Activated CD4-positive, alpha-beta T cell treated with anti-CD3 and anti-CD28 coated beads, Interleukin-2, Interleukin-4, amounts not matched to agents 100 ng/mL and 50 ng/mL, durations not matched to agents 16 hours and 8 hours (primary cell): ENCODE measurements at regions not wholly inside any gene's neighbourhood (a gene's known extent, or its start where the extent isn't known, plus 50 kb on each side); places are given as distances from the start of the nearest gene placed in this dataset.
"Not testable (repeated sequence)": the region's sequence is repeated elsewhere in the genome, so short reads cannot be mapped to it uniquely, and the experiment has no call there.

Experiments
- DNase-seq: peaks from one replicate; pipeline ENCODE4 v3.0.0-alpha.2; 2020; ENCODE audit warnings: low spot score

DNA sequence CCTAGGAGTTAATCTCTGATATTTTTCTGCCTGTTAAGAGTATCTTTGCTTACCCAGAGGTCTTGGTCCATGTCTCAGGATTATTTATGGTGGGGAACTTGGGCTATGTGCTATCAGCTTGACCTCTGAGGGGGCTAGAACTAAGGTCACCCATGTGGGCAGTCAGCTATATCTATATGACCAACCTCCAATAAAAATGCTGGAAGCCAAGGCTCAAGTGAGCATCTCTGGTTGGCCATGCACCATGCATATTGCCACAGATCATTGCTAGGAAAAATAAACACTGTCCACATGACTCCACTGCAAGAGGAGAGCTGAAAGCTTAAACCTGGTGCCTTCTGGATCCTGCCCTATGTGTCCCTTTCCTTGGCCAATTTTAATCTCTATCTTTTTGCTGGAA is 196.5 kb upstream of the SLC7A11 start:
- no peak for DNase-seq

DNA sequence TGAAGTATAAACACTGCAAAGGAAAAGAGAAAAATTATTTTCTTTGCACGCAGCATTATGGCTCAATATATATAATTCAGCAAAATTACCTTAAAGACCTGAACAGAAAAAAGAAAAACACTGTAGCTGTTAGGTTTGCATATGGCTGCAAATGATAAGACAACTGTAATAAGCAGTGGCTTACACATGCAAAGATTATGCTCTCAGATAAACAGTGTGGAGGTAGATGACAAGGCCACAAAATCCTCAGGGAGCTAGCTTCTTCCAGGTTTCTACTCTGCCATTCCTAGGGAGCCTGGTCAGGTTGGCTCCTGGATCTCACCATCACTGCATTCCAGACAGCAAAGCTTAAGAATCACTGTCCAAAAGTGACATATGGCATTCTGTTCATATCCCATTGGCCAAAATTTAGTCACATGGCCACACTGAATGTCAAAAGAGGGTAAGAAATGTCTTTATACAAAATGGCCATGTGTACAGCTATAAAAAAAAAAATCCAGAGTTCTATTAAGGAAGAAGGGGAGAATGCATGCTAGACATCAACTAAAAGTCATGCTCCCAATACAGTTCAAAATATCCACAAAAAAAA is 195.2 kb upstream of the SLC7A11 start:
- DNase-seq: no peak

DNA sequence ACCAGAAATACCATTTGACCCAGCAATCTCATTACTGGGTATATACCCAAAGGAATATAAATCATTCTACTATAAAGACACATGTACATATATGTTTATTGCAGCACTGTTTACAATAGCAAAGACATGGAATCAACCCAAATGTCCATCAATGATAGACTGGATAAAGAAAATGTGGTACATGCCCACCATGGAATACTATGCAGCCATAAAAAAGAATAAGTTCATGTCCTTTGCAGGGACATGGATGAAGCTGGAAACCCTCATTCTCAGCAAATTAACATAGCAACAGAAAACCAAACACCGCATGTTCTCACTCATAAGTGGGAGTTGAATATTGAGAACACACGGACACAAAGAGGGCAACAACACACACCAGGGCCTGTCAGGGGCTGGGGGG is 193.6 kb upstream of the SLC7A11 start:
- not testable (repeated sequence) for DNase-seq

DNA sequence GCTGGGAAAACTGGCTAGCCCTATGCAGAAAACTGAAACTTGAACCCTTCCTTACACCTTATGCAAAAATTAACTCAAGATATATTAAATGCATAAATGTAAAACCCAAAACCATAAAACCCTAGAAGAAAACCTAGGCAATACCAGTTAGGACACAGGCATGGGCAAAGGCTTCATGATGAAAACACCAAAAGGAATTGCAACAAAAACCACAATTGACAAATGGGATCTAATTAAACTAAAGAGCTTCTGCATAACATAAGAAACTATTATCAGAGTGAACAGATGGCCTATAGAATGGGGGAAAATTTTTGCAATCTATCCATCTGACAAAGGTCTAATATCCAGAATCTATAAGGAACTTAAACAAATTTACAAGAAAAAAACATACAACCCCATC is 192.9 kb upstream of the SLC7A11 start:
- DNase-seq: not testable (repeated sequence)

DNA sequence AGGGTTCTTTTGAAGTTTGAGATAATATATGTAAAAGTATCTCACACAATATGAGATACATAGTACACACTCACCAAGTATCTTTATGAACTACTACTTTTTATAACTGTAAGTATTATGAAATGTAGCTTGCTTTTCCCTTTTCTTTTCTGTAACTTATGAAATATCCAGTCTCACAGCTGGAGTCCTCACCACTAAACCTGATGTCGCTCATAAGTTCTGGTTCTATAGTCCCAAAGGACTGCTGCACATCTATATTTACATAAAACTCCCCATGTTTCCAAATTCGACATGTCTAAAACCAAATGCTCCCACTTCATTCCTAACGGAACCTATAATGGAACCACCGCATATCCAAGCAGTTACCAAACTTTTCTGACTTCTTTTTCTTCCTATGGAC is 186.5 kb upstream of the SLC7A11 start:
- DNase-seq: no peak

DNA sequence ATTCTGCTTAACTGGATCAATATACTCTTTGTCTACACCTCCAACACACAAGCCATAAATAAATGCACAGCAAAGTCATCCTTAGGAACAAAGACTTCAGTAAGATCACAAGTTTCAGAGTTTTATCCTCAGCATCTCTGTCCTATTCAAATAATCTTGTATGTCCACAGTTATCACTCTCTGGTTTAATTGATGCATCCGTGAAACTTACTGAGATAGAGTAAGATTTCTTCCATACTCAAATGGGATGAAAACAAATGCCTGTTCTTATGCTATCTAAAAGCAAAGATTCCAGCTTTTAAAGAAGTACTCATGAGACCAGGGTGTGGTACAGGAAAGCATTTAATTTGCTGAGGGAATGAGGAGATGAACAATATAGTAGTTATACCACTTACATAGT is 184.6 kb upstream of the SLC7A11 start:
- no peak for DNase-seq

DNA sequence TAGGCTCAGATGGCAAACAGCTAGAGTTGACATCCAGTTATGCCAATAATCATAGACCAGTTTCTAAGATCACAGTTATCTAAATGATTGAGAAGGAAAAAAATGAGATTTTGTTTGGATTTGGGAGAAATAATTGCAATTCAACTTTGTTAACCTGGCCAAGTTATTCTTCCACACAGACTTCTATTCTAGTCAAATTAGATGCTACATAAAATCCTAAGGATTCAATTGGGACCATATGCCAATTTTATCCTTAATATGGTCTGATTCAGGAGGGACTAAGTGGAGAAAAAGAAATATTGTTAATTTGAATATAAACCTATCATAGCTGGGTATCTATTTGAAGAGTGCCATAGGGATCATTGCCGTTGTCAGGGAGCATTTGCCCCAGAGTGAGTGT is 178.3 kb upstream of the SLC7A11 start:
- no peak for DNase-seq

DNA sequence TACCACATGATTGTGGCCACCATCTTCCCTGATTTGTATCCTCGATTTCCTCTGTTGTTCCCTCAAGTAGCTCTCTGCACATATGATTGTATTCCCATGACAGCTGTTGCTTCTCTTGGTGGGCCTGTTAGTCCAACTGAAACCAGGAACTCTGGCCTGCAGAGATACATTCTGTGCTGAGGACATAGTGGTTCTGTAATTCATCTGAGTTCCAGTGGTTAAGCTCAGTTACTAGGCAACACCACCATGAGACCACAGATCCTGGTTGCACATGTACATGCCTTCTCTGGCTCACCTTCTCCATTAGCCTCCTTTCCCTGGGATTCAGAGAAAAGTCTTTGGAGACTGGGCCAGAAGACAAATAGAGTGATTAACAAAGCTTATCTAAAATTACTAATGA is 172.1 kb upstream of the SLC7A11 start:
- DNase-seq: no peak

DNA sequence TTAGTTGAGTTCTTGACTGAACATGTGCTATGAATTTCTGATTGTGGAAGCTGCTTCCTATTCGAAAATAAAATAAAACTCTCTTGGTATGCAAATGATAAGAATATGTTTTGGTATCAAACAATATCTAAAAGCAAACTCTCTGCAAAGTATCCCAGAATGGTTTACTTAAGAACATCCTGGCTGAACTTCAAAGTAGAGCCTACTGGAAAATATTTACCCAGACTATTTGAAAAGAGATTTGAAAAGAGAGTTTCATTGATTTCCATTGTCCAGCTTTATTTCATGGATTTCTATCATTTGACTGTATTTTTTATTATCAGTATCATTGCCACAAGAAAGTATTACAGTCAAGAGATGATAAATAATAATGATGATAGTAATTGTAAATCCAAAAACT is 171.1 kb upstream of the SLC7A11 start:
- no peak for DNase-seq

DNA sequence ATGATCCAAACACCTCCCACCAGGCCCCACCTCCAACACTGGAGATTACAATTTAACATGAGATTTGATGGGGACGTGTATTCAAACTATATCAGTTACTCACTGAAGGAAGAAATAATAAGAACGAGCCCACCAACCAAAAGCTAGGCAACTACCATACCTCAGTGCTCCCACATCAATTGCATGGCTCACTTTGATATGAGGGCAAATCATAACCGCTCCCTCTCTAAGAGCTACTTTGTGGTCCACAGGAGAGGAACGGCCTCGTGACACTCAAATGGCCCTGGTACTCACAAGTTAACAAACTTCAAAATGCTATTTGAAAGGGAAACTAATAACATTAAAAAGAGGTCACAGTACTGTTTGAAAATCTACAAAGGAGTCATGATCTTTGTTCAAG is 170.7 kb upstream of the SLC7A11 start:
- no peak for DNase-seq

DNA sequence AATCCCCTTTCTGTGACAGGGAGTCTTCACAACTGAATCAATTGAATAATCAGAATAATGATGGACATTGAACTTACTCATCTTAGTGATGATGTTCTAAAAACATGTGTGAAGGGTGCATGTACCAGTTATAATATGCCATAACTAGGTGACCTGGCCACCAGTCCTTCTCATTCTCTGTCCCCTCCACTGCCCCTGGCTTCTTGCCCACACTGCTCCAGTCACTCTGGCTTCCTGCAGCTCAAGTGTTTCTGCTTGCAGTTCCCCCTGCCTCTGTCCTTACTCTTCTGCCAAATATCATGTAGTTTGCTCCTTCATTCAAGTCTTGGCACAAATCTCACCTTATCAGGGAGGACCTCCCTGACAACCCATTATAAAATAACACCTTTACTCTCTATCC is 168.1 kb upstream of the SLC7A11 start:
- no peak for DNase-seq

DNA sequence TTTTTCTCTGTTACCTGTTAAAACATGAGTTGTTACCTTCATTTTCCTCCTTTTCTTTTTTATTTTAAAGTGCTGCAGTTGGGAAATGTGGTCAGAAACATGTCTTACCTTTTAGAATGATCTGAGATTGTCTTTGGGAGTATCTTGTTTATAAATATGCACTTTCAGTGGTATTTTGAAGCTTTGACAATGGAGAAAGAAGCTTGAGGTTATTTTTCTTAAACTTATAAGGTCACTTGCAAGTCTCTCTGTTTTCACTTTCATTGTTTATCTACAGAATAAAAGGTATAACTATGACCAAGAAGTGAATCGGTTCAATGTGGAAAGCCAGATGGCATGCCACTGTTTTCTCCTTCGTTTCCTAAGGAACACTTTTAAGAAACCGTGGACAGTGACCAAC is 167.5 kb upstream of the SLC7A11 start:
- DNase-seq: no peak

DNA sequence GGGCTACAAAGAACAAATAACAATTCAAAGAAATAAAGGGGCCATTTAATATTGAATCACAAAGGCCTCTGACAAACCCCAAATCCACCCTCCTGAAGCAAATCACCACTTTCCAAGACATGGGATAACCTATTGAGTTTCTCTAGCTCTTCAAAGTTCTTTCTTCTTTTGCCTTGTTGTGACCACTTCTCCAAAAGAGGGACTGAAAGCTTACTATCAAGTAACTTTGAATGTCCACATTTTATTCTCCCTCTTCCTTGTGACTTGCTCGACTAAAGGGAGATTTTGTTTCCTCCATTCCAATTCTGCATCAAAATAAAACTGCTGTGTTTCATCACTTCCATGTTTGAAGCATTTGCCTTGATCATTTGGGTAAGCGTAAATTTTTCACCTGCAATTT is 166.6 kb upstream of the SLC7A11 start:
- DNase-seq: no peak

DNA sequence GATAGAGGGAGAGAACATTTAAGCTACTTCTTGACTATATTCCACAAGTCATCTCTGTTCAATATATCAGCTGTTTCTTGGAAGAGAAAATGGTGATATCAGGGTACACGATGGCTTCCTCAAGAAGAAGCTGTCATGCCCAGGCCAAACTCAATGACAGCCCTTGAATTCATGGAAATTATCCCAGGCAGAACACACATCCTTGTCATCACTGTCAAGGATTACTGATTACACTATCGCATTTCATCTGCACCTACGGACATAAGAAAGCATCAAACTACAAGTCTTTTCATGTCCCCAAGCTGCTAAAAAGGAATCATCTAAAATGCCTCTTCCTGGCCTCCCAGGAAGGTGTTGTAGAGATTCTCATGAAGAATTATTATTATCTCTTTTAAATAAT is 165.2 kb upstream of the SLC7A11 start:
- DNase-seq: no peak

DNA sequence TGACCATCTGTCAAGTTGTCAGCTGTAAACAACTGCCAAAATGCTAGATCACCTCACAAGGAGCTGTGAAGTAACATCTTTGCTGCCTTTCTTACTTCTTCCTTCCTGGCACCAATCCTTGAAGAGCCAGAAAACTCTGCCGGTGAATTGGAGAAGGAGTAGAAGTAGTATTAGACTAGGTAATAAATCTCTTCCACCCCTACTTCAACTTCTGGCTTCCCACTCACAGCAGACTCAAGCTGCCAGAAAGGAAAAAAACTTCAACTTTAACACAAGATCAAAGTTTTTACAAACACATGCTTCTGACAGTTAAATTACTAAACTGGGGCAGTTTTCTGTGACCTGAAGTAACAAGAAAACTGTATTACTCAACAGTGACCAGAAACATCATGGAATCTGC is 164.7 kb upstream of the SLC7A11 start:
- no peak for DNase-seq

DNA sequence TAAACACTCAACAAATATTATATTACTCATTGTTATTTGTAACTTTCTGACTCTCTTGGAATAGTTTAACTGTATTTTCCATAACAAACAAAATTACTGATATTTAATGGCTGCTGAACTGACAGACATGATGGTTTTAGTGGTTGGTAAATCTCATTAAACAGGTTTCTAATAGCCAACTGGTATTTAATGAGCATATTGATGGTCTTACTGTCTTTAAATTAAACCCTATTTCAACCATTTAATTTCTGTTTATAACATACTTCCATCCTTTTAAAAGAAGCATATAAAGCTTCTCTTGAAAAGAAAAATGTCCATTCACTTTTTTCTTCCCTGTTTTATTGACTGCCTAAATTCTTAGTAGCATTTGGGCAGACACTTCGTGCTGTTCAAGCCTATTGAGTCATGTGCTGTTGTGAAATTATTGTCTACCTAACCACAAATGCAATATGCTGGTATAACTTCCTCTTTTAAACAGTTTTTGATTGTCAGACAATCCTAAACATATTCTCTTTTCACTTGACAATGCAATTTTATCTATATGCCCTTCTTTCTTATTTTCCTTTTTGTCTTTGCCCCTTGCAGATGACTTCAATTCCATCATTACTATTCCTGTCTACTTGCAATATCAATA is 163.9 kb upstream of the SLC7A11 start:
- no peak for DNase-seq

DNA sequence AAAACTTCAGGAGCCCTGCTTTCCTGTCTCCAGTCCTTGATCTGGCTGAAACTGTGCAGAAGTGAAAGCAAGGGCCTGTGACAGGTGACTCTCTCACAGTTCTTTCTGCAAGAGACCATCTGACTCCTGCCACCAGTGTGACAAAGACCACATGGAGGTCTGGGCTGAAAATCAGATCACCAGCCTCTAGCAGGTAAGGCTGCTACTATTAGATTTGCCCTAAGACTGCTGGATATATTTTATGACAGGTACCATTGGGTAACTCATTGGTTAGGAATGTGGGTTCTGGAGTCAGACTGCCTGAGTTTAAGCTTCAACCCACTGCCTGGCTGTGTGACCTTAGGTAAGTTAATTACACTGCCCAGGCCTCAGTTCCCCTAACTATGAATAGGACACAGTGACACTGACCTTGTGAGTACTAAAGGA is 163.3 kb upstream of the SLC7A11 start:
- no peak for DNase-seq

DNA sequence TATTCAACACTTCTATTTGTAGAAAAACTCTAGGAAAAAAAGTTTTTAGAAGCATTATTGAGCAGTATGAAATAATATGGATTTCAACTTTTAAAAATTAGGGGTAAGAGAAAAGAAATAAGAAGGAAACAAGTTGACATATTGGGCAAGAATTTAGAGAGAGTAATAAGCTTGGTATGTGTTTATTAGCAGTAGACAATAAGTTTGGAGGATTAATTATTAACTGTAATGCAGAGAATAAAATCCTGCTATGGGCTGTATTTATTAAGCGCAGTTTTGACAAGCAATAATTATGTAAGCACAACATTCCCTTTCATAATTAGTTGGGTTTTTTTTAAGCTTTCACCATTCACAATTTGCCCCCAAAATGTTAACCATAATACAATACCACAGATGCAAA is 162.7 kb upstream of the SLC7A11 start:
- DNase-seq: no peak

DNA sequence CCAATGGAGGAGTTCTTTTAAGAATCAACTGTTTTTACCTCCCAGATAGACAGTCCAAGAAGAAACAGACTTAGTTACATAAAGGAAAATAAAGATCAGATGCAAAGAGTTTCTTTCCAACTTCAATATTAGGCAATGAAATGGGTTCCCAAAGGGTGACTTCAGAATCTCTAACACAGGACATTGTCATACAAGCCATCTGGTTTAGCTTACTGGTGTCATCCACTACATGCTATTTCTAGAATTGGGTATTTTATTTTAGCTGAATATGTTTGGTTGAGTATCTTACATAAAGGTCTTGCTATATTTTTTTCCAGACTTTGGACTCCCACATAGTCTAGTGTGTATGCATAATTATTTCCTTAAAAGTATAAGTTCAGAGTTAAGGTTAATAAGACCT is 162.1 kb upstream of the SLC7A11 start:
- no peak for DNase-seq

DNA sequence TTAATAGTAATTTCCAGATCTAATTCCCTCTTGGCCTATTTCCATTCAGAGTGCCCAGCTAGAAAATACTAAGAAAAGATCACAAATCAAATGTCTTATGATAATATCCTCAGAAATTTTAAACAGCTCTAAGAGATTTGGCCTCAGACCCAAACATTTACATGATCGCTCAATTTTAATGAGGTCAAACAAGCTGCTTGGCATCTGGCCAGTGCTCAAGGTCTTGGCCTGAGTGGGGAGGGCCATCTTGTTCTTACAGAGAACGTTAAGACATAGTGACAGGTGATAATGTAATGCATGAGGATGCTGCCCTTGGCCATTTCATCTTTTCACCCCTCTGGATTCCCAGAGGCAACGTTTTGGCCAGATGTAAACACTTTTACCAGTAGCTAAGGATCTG is 159.2 kb upstream of the SLC7A11 start:
- DNase-seq: no peak

DNA sequence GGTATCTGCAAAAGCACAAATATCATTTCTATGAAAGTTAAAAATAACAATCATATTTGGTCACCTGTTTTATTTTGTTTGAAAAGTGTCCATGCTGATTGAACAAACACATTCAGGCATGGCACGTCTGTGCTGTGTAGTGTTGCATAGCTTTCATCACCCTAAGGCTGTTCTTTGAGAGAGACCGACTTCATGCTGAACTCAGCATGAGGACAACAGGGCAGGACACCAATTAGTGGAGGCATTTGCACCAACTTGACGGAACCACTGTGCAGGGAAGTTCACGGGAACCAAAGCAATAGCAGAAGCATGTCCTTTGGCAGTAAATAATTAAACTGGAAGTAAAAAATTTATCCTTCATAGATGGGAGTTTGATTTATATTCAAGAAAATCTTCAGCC is 158.4 kb upstream of the SLC7A11 start:
- no peak for DNase-seq

DNA sequence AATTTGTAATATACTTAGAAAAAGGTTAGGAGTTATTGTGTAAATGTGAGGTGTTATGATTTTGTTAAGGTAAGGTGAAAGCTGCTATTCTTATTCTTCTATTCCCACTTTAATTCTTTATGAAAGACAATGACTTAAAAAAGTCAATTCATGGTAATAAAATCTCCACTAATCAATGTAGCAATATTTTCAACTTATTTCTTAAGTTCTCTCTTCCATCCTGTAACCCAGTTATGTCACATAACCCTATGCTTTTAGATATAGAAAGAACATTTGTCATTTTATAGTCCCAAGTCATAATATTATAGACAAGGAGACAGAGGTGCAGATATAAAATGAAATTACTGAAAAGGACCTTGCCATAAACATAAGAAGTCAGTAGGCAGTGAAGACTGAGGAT is 157.9 kb upstream of the SLC7A11 start:
- DNase-seq: no peak

DNA sequence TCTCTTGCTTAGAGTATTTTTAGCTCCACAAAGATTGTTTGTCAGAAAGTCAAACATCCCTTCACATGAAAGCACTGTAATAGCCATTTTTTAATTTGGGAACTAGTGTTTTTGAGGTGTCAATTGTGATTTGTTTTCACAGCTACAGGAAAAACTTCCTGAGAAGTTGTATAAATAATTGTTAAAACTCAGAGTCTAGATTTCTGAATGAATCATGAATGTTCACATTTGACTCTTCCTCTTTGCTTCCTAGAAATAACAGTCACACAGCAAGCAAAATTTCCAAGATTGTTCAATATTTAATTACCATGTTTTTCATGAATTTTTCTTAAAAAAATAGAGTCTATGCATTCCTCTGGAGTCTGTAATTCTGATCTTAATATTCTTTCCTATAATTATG is 156.9 kb upstream of the SLC7A11 start:
- no peak for DNase-seq

DNA sequence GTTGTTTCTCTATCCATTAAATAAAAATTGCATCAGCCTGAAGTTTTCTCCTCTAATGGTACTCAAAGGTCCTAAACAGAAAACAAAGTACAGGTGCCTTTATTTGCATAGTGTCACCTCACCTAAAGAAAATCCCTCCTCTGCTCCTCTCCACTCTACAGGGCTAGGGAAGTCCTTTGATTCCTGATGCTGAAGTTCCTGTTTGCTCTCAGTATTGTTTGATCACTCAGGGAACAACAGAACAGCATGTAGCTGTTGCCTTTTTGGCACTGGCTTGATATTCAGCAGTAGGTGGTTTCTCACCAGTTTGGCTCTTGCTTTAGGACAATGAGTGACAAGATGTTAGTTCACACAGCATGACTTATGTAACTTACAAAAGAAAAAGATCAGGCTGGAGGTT is 156.2 kb upstream of the SLC7A11 start:
- DNase-seq: no peak
